ENCODE measurements at regions not wholly inside any gene's neighbourhood (a gene's known extent, or its start where the extent isn't known, plus 50 kb on each side); places are given as distances from the start of the nearest gene placed in this dataset.

GRCh38 chr3:104178680-104179079, 1188.0 kb upstream of the ALCAM start:
- no peak for TF ChIP-seq POLR2A (IDR thresholded peaks at IDR 0.05)
- Histone ChIP-seq H3K4me1 (no peaks in the 10 kb centered on the region), H3K9me3 (no peaks in the 10 kb centered on the region), H3K27me3 (no peaks in the 10 kb centered on the region), H3K36me3 (no peaks in the 10 kb centered on the region), H3K27ac (no peak overlapping the region), H3K4me3 (no peak overlapping the region)
- no peak for DNase-seq
- intact Hi-C loops (cut with DNase I): no loop called here
- WGBS, 4 donors: 72 to 82% (median 78%) methylated on average over 3 of the region's 3 CpGs
- ATAC-seq: no peak

GRCh38 chr3:104180906-104181305, 1185.8 kb upstream of the ALCAM start:
- Histone ChIP-seq H3K36me3 (no peaks in the 10 kb centered on the region), H3K27ac (no peak overlapping the region), H3K9me3 (no peaks in the 10 kb centered on the region), H3K4me3 (no peak overlapping the region), H3K4me1 (no peaks in the 10 kb centered on the region), H3K27me3 (no peaks in the 10 kb centered on the region)
- intact Hi-C loops (cut with DNase I): no loop called here
- no peak for ATAC-seq
- DNase-seq: no peak
- 25 to 38% (median 29%) methylated on average over 1 of the region's 1 CpG for WGBS, 4 donors
- no peak for TF ChIP-seq POLR2A (IDR thresholded peaks at IDR 0.05)
- no peak for TF ChIP-seq CTCF (IDR thresholded peaks at IDR 0.05)

- peaks cover 0 to 11% (median 0%) of the 10 kb centered on the region in 12 donors for H3K9me3 ChIP-seq
- no peak for ATAC-seq
- no peak for DNase-seq
- intact Hi-C loops (cut with DNase I): no loop called here
- no peaks in the 10 kb centered on the region for H3K27me3 ChIP-seq
- no peaks in the 10 kb centered on the region for H3K4me1 ChIP-seq
- H3K36me3 ChIP-seq: no peaks in the 10 kb centered on the region
- H3K4me3 ChIP-seq: no peak overlapping the region
- H3K27ac ChIP-seq: no peak overlapping the region
- TF ChIP-seq CTCF (IDR thresholded peaks at IDR 0.05) (no peak), POLR2A (IDR thresholded peaks at IDR 0.05) (no peak)
These were observed 1176.0 kb upstream of the ALCAM start for GRCh38 chr3:104190681-104191080.

GRCh38 chr3:104198131-104198530, 1168.6 kb upstream of the ALCAM start:
- no peaks in the 10 kb centered on the region for H3K4me1 ChIP-seq
- TF ChIP-seq CTCF (IDR thresholded peaks at IDR 0.05) (no peak), POLR2A (IDR thresholded peaks at IDR 0.05) (no peak)
- no peaks in the 10 kb centered on the region for H3K27me3 ChIP-seq
- intact Hi-C loops (cut with DNase I): no loop called here
- no peaks in the 10 kb centered on the region for H3K36me3 ChIP-seq
- H3K27ac ChIP-seq: no peak overlapping the region
- WGBS, 4 donors: 56 to 67% (median 62%) methylated on average over 2 of the region's 2 CpGs
- DNase-seq (no peak), ATAC-seq (no peak)
- H3K9me3 ChIP-seq: no peaks in the 10 kb centered on the region
- no peak overlapping the region for H3K4me3 ChIP-seq

- peaks cover 0 to 4% (median 0%) of the 10 kb centered on the region in 12 donors for H3K9me3 ChIP-seq
- H3K27ac ChIP-seq: no peak overlapping the region
- TF ChIP-seq CTCF (IDR thresholded peaks at IDR 0.05) (no peak), POLR2A (IDR thresholded peaks at IDR 0.05) (no peak)
- WGBS, 4 donors: 56 to 70% (median 62%) methylated on average over 2 of the region's 2 CpGs
- ATAC-seq: no peak
- H3K4me1 ChIP-seq: no peaks in the 10 kb centered on the region
- no peaks in the 10 kb centered on the region for H3K27me3 ChIP-seq
- intact Hi-C loops (cut with DNase I): no loop called here
- H3K4me3 ChIP-seq: no peak overlapping the region
- no peak for DNase-seq
- H3K36me3 ChIP-seq: no peaks in the 10 kb centered on the region
These were observed 1159.8 kb upstream of the ALCAM start for GRCh38 chr3:104206925-104207324.
